Activated CD8-positive, alpha-beta memory T cell treated with anti-CD3 and anti-CD28 coated beads, Interleukin-2, amount 50 U/mL, for 4 hours (primary cell): ENCODE measurements at regions not wholly inside any gene's neighbourhood (a gene's known extent, or its start where the extent isn't known, plus 50 kb on each side); places are given as distances from the start of the nearest gene placed in this dataset.
"Not testable (repeated sequence)": the region's sequence is repeated elsewhere in the genome, so short reads cannot be mapped to it uniquely, and the experiment has no call there.

Experiments
- DNase-seq: peaks from one replicate; pipeline ENCODE4 v3.0.0-alpha.2; 2020

GRCh38 chr12:127014079-127014478, 1252.9 kb upstream of the TMEM132C start:
- DNase-seq = no peak

DNA sequence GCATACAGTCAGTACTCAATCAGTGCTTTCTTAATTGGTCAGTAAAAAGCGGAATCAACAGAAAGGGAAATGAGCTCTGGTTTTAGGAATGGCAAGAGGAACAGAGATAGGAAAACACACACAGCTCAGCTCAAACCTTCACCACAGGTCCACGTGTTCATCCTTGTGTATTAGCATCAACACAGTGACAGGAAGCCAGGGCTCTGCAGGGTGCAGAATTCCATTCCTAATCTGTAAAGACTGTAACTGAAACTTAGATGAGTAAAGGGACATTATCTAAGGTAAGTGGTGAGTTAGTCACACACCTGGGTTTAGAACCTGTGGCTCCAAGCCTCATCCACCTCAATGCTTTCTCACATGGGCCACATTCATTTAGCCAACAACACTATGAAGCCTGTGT, 1242.2 kb upstream of the TMEM132C start:
- DNase-seq = no peak

- DNase-seq = no peak
These were observed 1241.4 kb upstream of the TMEM132C start for GRCh38 chr12:127025545-127025944.

- DNase-seq = no peak
These were observed 1231.7 kb upstream of the TMEM132C start for GRCh38 chr12:127035011-127035879.

GRCh38 chr12:127038152-127038551, 1228.8 kb upstream of the TMEM132C start:
- DNase-seq = no peak

GRCh38 chr12:127038761-127039160, 1228.2 kb upstream of the TMEM132C start:
- DNase-seq = no peak

GRCh38 chr12:127041985-127042625, 1224.9 kb upstream of the TMEM132C start:
- no peak for DNase-seq

GRCh38 chr12:127043731-127044130, 1223.2 kb upstream of the TMEM132C start:
- DNase-seq = no peak

DNA sequence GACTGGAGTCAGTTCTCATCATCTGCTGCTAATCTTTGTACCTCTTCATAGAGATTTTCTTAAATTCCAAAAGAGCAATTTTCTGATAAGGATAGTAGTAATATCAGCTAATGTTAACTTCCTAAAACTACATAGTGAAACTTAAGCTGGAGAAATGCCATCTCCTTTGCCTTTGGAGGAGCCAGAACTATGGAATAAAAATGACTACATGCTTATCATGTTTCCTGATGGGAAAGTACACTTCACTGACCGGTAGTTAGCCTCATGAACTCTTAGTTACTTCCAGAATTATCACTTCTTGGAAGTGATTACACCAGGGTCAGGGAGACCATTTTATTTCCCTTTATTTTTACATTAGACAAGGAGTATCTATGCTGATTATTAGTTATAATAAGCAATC, 1222.1 kb upstream of the TMEM132C start:
- DNase-seq = no peak

GRCh38 chr12:127046467-127046866, 1220.5 kb upstream of the TMEM132C start:
- no peak for DNase-seq

GRCh38 chr12:127048057-127048456, 1218.9 kb upstream of the TMEM132C start:
- DNase-seq = no peak

DNA sequence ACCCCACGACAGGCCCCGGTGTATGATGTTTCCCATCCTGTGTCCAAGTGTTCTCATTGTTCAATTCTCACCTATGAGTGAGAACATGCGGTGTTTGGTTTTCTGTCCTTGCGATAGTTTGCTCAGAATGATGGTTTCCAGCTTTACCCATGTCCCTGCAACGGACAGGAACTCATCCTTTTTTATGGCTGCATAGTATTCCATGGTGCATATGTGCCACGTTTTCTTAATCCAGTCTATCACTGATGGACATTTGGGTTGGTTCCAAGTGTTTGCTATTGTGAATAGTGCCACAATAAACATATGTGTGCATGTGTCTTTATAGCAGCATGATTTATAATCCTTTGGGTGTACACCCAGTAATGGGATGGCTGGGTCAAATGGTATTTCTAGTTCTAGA, 1218.4 kb upstream of the TMEM132C start:
- not testable (repeated sequence) for DNase-seq

GRCh38 chr12:127051139-127051538, 1215.8 kb upstream of the TMEM132C start:
- no peak for DNase-seq

GRCh38 chr12:127052511-127053232, 1214.3 kb upstream of the TMEM132C start:
- DNase-seq = no peak

- DNase-seq = no peak
These were observed 1212.4 kb upstream of the TMEM132C start for GRCh38 chr12:127054531-127054930.

DNA sequence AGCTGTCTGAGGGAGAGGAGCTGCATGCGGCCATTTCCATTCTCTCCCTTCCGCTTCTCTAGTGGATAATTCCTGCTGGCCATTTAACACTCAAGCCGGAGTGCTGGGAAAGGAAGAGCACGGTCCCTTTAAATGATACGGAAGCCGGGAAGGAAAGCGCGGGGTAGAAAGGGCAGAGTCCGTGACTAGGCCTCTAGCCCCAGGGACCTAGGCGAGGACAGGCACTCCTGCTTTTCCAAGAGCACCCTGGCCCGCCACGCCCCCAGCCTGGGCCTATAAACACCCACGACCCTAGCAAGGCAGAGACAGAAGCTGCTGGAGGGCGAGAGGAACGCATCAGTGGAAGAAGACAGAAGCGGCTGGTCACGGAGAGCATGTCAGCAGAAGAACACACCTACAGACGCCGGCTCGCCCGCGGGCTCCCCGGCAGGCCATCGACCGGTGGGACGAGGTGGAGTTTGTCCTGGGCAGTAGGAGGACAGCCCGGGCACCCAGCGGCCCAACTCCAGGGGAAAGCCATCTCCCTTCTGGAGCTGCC, 1206.6 kb upstream of the TMEM132C start:
- DNase-seq = no peak

DNA sequence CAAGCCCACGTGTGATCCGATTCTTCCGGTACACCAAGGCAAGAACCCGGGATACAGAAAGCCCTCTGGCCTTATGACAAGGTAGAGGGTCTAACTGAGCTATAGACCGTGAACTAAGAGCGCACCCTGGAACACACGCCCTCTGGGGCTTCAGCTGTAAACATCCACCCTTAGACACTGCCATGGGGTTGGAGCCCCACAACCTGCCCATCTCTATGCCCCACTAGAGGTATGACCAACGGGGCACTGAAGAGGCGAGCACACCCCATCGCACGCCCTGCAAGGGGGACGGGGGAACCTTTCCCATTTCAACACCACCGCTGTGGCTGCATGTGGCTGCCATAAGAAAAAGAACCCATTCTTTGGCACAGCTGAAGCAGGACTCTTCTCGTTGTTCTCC, 1206.0 kb upstream of the TMEM132C start:
- DNase-seq = no peak

DNA sequence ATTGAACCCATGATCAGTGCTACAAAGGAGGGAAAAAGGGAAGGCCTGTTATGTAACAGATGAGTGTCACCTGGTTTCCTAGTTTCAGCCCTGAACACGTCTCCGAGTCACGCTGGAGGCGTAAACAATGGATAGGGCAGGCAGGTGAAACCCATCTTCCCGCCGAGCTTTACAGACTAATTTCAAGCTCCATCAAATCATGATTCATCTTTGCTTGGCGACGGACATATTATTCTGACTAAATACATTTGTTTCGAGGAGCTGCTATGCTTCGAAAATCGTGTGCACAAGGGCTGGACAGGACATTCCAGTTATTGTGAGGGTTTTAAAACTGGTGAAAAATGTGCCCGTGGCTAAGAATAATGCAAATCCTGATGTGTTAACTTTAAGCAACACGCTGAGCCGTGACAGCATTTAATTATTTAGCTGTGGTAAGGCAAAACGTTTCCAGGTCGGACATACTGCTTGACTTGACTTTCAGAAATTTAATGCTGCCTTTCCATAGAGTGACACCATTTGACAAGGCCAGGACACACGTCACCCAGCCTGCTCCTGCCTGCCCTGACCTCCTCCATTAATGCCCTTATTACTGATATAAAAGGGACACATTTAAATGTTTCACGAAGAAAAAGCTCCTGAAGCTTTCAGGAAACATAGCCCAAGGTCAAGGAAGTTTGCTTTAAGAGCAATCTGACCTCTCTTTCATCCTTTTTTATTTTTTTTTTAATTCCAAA, 1203.5 kb upstream of the TMEM132C start:
- DNase-seq = no peak

GRCh38 chr12:127064207-127064606, 1202.8 kb upstream of the TMEM132C start:
- no peak for DNase-seq

- no peak for DNase-seq
These were observed 1201.4 kb upstream of the TMEM132C start for GRCh38 chr12:127065595-127065994.

DNA sequence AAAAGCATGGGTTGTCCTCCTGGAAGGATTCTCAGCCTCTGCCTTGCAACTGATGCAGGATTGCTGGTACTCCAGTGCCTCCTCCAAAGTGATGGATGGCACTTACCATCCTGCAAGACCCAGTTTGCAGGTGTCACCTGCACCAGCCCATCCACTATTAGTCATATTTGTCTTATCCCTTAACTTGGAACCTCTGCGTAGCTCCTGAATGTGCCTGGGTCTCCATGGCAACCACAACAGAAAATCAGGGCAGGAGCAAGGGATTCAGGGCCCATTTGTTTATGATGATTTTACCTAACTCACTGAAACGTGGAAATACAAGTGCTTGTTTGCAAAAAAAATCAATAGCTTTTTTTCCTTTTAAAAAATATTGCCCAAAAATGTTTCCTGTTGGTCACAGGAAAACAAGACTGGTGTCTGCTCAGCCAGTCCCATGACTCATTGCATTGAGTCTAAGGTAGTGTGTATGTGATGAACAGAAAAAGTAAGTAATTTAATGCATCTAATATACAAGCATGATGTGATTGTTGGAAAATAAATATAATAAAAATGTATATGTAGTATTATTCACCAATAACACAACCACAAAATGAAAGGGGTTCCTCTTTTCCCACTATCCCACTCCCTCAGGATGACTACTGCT, 1196.3 kb upstream of the TMEM132C start:
- DNase-seq = no peak

DNA sequence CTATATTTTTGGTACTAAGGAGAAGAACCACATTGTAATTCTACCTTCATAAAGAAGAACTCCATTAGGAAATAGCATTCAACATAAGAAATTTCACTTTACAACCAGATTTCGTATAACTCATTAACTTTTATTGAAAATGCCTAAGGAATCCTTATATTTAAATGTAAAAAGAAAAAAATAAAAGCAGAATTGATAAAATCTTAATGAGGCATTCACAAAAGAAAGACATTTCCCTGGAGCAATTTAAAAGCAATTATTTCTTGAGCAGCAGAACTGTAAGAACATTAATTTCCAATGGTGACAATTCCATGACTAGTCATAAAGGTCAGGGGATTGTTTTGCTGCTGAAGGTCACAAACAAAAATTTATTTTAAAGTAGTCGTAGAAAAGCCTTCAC, 1192.8 kb upstream of the TMEM132C start:
- DNase-seq = no peak
